Astrocyte (in vitro differentiated cells and primary cell): ENCODE measurements at regions not wholly inside any gene's neighbourhood (a gene's known extent, or its start where the extent isn't known, plus 50 kb on each side); places are given as distances from the start of the nearest gene placed in this dataset.

Source experiments
- DNase-seq: peaks from one replicate; pipeline ENCODE4 v3.0.0-alpha.2; 2010; ENCODE audit warnings: low read depth
- FAIRE-seq: peaks from 2 replicates; lab custom pipeline; 2011; peaks lifted over from hg19 to GRCh38; lab: Jason Lieb, UNC
- H2AFZ ChIP-seq: 2 replicates; pipeline ENCODE4 v1.6.0; 2012; ENCODE audit warnings: low read depth, low read length, inconsistent platforms
- H3K27ac ChIP-seq: 2 replicates; pipeline ENCODE4 v1.5.1; 2011; ENCODE audit warnings: low read depth, low read length, inconsistent platforms
- H3K27me3 ChIP-seq: 2 replicates; pipeline ENCODE4 v1.6.0; 2011; ENCODE audit warnings: low read length, inconsistent platforms; ENCODE audit not compliant: insufficient read depth
- H3K36me3 ChIP-seq: 2 replicates; pipeline ENCODE4 v1.5.1; 2011; ENCODE audit warnings: low read length, inconsistent platforms; ENCODE audit not compliant: insufficient read depth
- H3K4me1 ChIP-seq: 2 replicates; pipeline ENCODE4 v1.5.1; 2011; ENCODE audit warnings: low read length, inconsistent platforms; ENCODE audit not compliant: insufficient read depth
- H3K4me2 ChIP-seq: 2 replicates; pipeline ENCODE4 v1.6.0; 2012; ENCODE audit warnings: low read length, inconsistent platforms
- H3K4me3 ChIP-seq: 2 replicates; pipeline ENCODE4 v1.5.1; 2011; ENCODE audit warnings: low read depth, mild to moderate bottlenecking, low read length, inconsistent platforms; ENCODE audit not compliant: insufficient read depth
- H3K79me2 ChIP-seq: 2 replicates; pipeline ENCODE4 v1.6.0; 2012; ENCODE audit warnings: mild to moderate bottlenecking, low read length, inconsistent platforms; ENCODE audit not compliant: insufficient read depth
- H3K9ac ChIP-seq: 2 replicates; pipeline ENCODE4 v1.6.0; 2012; ENCODE audit warnings: mild to moderate bottlenecking, low read length, inconsistent platforms
- H3K9me3 ChIP-seq: 2 replicates; pipeline ENCODE4 v1.5.1; 2012; ENCODE audit warnings: low read depth, mild to moderate bottlenecking, low read length, inconsistent platforms; ENCODE audit not compliant: insufficient read depth
- H4K20me1 ChIP-seq: 2 replicates; pipeline ENCODE4 v1.6.0; 2012; ENCODE audit warnings: low read length, inconsistent platforms; ENCODE audit not compliant: insufficient read depth
- H3K27ac Mint-ChIP-seq: one replicate; pipeline ENCODE4 v1.8.0; 2021; ENCODE audit warnings: mild to moderate bottlenecking, mixed read lengths; ENCODE audit not compliant: unreplicated experiment
- H3K27me3 Mint-ChIP-seq: one replicate; pipeline ENCODE4 v1.8.0; 2021; ENCODE audit warnings: low read depth, mixed read lengths; ENCODE audit not compliant: unreplicated experiment
- H3K36me3 Mint-ChIP-seq: one replicate; pipeline ENCODE4 v1.8.0; 2021; ENCODE audit warnings: low read depth, mixed read lengths; ENCODE audit not compliant: unreplicated experiment
- H3K4me1 Mint-ChIP-seq: one replicate; pipeline ENCODE4 v1.8.0; 2021; ENCODE audit warnings: low read depth, mixed read lengths; ENCODE audit not compliant: unreplicated experiment
- H3K4me3 Mint-ChIP-seq: one replicate; pipeline ENCODE4 v1.8.0; 2021; ENCODE audit warnings: mild to moderate bottlenecking, moderate library complexity, mixed read lengths; ENCODE audit not compliant: unreplicated experiment
- H3K9me3 Mint-ChIP-seq: one replicate; pipeline ENCODE4 v1.8.0; 2021; ENCODE audit warnings: mild to moderate bottlenecking, mixed read lengths; ENCODE audit not compliant: unreplicated experiment
- CTCF ChIP-seq: IDR thresholded peaks from 2 replicates; pipeline ENCODE4 v1.5.1; 2011; ENCODE audit warnings: low read depth, mild to moderate bottlenecking, inconsistent platforms, low read length, moderate library complexity; ENCODE audit not compliant: insufficient read depth
- EZH2 ChIP-seq: IDR thresholded peaks from 2 replicates; pipeline ENCODE4 v1.6.1; 2012; ENCODE audit warnings: mild to moderate bottlenecking, low read length, inconsistent platforms; ENCODE audit not compliant: insufficient read depth

GRCh38 chr10:30127120-30127541 lies 67.7 kb upstream of the JCAD start:
- H3K36me3 Mint-ChIP-seq: no peaks in the 10 kb centered on the region
- H3K4me1 Mint-ChIP-seq: peaks cover 8% of the 10 kb centered on the region
- peaks cover 3% of the 10 kb centered on the region for H3K27me3 ChIP-seq
- no peak overlapping the region for H3K27ac Mint-ChIP-seq
- no peaks in the 10 kb centered on the region for H3K9me3 ChIP-seq
- H3K4me1 ChIP-seq: no peaks in the 10 kb centered on the region
- H4K20me1 ChIP-seq: no peaks in the 10 kb centered on the region
- no peaks in the 10 kb centered on the region for H3K79me2 ChIP-seq
- H3K9ac ChIP-seq: no peak overlapping the region
- no peak overlapping the region for H3K4me3 ChIP-seq
- H3K9me3 Mint-ChIP-seq: no peaks in the 10 kb centered on the region
- no peak overlapping the region for H2AFZ ChIP-seq
- H3K36me3 ChIP-seq: no peaks in the 10 kb centered on the region
- H3K4me2 ChIP-seq: no peak overlapping the region
- FAIRE-seq (peak; percentile 9), DNase-seq (peak; percentile 12)
- no peak for TF ChIP-seq EZH2
- no peak for TF ChIP-seq CTCF
- no peak overlapping the region for H3K27ac ChIP-seq
- no peak overlapping the region for H3K4me3 Mint-ChIP-seq
- H3K27me3 Mint-ChIP-seq: peaks cover 4% of the 10 kb centered on the region

- Histone ChIP-seq H3K4me2 (no peak overlapping the region), H3K9ac (no peak overlapping the region), H3K36me3 (no peaks in the 10 kb centered on the region), H3K79me2 (no peaks in the 10 kb centered on the region), H3K4me3 (no peak overlapping the region), H3K9me3 (no peaks in the 10 kb centered on the region), H3K27me3 (peaks cover 3% of the 10 kb centered on the region), H4K20me1 (no peaks in the 10 kb centered on the region), H2AFZ (no peak overlapping the region), H3K4me1 (no peaks in the 10 kb centered on the region), H3K27ac (no peak overlapping the region)
- TF ChIP-seq EZH2 (no peak), CTCF (no peak)
- no peak overlapping the region for H3K4me3 Mint-ChIP-seq
- peaks cover 4% of the 10 kb centered on the region for H3K27me3 Mint-ChIP-seq
- peaks cover 8% of the 10 kb centered on the region for H3K4me1 Mint-ChIP-seq
- no peaks in the 10 kb centered on the region for H3K9me3 Mint-ChIP-seq
- H3K27ac Mint-ChIP-seq: no peak overlapping the region
- no peak for DNase-seq
- no peaks in the 10 kb centered on the region for H3K36me3 Mint-ChIP-seq
- FAIRE-seq: no peak
Observed at GRCh38 chr10:30125496-30125895, 66.1 kb upstream of the JCAD start.

GRCh38 chr10:30124704-30125103 lies 65.3 kb upstream of the JCAD start:
- H3K36me3 Mint-ChIP-seq: peaks cover 2% of the 10 kb centered on the region
- DNase-seq: no peak
- Histone ChIP-seq H2AFZ (no peak overlapping the region), H3K4me2 (no peak overlapping the region), H3K9me3 (no peaks in the 10 kb centered on the region), H3K4me3 (no peak overlapping the region), H3K36me3 (no peaks in the 10 kb centered on the region), H3K27me3 (peaks cover 3% of the 10 kb centered on the region), H3K4me1 (no peaks in the 10 kb centered on the region), H3K79me2 (no peaks in the 10 kb centered on the region), H3K9ac (no peak overlapping the region), H3K27ac (no peak overlapping the region), H4K20me1 (no peaks in the 10 kb centered on the region)
- no peak for FAIRE-seq
- H3K4me3 Mint-ChIP-seq: no peak overlapping the region
- peaks cover 8% of the 10 kb centered on the region for H3K4me1 Mint-ChIP-seq
- H3K9me3 Mint-ChIP-seq: no peaks in the 10 kb centered on the region
- peaks cover 1% of the 10 kb centered on the region for H3K27me3 Mint-ChIP-seq
- H3K27ac Mint-ChIP-seq: no peak overlapping the region
- TF ChIP-seq EZH2: no peak
- TF ChIP-seq CTCF: no peak
